HG03460 (cell line): ENCODE measurements at regions not wholly inside any gene's neighbourhood (a gene's known extent, or its start where the extent isn't known, plus 50 kb on each side); places are given as distances from the start of the nearest gene placed in this dataset.
A peak's percentile ranks its signal among the peaks of the same experiment; 100 is the strongest.
"Not testable (repeated sequence)": the region's sequence is repeated elsewhere in the genome, so short reads cannot be mapped to it uniquely, and the experiment has no call there.

Experiments
- ATAC-seq: cut with Tn5 transposase; IDR thresholded peaks from one replicate; pipeline ENCODE4 v1.9.1; 2021; ENCODE audit not compliant: unreplicated experiment

- ATAC-seq: no peak
These were observed 789.1 kb upstream of the HS3ST5 start for GRCh38 chr6:115131709-115132490.

DNA sequence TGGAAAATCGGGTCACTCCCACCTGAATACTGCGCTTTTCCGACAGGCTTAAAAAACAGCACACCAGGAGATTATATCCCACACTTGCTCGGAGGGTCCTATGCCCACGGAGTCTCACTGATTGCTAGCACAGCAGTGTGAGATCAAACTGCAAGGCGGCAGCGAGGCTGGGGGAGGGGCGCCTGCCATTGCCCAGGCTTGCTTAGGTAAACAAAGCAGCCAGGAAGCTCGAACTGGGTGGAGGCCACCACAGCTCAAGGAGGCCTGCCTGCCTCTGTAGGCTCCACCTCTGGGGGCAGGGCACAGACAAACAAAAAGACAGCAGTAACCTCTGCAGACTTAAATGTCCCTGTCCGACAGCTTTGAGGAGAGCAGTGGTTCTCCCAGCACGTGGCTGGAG is 778.7 kb upstream of the HS3ST5 start:
- ATAC-seq: not testable (repeated sequence)

DNA sequence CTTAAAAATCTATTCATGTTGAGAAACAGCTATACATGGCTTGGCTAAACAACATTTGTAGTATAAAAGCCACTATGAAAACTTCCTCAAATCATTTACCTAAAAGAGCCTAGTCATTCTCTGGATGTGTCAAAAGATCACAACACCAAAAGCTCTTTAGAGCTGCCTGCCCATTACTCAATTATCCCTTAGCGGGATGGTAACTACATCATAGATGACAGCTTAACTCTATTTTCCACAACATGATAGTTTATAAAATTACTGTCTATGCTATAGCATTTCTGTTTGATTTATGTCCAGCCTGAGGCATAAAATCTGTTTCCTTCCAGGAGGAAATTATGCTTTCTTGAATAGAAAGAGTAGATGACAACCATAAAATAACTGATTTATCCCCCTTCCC is 777.6 kb upstream of the HS3ST5 start:
- ATAC-seq: no peak

GRCh38 chr6:115091461-115091860 is 748.6 kb upstream of the HS3ST5 start:
- ATAC-seq: no peak

- no peak for ATAC-seq
These were observed 735.7 kb upstream of the HS3ST5 start for GRCh38 chr6:115078555-115078954.

GRCh38 chr6:115071962-115072361 is 729.1 kb upstream of the HS3ST5 start:
- no peak for ATAC-seq

DNA sequence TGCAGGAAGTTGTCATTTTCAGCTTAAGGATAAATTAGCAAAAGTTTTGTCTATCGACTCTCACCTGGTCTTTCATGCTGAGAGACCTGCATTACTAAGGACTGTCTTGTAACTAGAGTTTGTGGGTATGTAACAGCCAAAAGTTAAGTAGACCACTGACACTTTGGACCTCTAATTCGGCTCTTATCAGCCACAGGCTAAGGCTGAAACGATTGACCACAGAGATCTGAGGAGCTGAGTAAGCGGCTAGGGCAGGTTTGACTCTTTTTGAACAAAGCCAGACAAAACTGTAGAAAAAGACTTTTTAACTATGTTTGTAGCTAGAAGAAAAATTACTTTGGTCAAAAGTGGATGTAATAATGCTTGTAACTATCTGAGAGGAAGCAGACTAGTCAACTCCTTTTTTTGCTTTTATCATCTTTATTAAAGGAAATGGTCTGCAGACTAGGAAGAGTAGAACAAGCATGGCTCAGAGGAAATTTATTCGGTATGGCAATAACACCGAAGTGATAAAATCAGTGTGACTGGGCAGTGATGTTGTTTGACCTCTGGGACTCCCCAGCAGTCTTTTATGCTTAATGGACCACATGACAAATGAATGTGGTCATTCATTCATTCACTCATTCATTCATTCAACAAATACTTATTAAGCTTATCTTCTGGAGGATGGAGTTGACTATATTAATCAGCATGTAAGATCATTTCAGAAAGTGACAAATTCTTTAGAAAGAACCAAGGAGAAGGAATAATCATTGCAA is 725.0 kb upstream of the HS3ST5 start:
- no peak for ATAC-seq

GRCh38 chr6:115064680-115065079 is 721.9 kb upstream of the HS3ST5 start:
- no peak for ATAC-seq

DNA sequence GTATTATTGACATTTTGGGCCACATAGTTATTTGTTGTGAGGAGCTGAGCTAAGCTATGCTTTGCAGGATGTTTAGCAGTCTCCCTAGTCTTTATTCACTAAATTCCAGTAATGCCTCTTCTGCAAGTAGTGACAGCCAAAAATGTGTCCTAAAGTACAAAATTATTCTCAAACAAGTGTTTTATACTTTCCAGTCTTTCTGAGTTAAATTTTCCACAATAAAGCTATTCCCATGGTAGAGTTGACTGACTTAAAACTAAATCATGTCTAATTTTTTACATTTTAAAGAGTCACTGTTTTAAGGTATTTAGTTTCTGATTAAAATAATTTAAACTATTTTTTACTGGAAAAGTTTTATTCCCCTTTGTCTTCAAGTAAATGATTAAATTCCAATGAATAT is 717.8 kb upstream of the HS3ST5 start:
- ATAC-seq: no peak

- ATAC-seq: peak; percentile 86
These were observed 715.8 kb upstream of the HS3ST5 start for GRCh38 chr6:115058414-115059211.

DNA sequence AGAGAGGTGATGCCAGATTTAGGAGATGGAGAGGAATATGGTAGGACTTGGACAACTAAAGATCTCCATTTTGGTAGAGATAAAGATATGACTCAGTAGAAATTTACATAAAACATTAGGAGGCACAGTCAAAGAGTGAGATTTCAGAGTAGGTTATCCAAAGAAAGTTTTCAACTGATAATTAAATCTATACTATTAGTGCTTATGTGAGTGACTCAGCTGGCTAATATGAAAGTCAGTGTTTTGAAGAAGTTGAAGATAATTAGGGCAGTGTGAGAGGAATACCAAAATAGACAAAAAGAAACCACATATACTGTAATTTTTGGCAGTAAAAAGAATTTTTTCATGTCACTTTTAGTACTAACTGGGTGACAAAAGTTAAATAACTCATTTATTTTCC is 712.8 kb upstream of the HS3ST5 start:
- ATAC-seq: no peak

DNA sequence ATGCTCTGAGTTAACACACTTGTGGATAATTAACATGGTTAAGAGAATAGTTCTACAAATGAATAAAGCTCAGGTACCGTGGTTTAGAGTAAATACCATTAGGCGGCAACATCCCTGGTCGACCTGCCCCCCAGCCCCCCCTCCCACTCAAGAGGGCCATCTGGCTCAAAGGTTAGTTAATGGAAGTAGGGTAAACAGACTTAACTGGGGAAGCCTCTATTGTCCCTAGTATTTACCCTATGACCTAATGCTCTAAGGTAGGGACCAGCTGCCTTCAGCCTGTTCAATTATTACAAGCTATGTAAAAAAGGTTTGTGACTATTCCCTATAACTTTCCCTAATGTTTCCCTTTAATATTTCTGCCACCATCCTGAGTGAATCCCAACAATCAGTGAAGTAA is 711.4 kb upstream of the HS3ST5 start:
- ATAC-seq: not testable (repeated sequence)

DNA sequence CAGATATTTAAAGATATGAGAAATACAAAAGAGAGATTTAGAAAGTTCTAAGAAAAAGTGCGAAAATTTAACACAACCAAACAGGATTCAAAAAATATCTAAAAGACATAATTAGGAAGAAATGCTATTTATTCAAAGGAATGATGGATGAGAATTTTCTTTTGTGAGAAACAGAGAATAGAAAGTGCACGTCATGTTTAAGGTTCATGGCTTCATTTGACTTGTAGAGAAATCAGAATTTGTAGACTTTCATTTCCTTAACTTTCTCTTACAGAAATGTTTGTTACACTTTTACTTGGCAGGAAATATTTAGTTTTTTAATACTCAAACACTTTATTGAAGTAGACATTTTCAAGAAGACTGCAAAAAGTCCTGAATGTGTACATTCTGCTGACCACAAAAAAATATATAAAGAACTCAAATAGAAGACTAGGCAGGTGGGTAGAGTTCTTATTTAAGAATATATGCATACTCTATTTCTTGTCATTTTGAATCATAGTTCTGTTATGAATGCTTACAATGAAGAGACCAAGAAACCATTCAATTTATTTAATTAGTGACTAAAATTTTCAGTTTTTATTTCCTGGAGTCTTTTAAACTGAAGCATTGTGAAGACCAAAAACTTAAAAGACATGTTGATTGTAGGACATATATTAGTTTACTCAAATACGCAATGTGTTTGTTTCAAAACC is 710.5 kb upstream of the HS3ST5 start:
- no peak for ATAC-seq

GRCh38 chr6:115016593-115016992 is 673.8 kb upstream of the HS3ST5 start:
- no peak for ATAC-seq

GRCh38 chr6:115004982-115005381 is 662.2 kb upstream of the HS3ST5 start:
- no peak for ATAC-seq

GRCh38 chr6:115004204-115004603 is 661.4 kb upstream of the HS3ST5 start:
- no peak for ATAC-seq

GRCh38 chr6:115001731-115002350 is 659.0 kb upstream of the HS3ST5 start:
- no peak for ATAC-seq

DNA sequence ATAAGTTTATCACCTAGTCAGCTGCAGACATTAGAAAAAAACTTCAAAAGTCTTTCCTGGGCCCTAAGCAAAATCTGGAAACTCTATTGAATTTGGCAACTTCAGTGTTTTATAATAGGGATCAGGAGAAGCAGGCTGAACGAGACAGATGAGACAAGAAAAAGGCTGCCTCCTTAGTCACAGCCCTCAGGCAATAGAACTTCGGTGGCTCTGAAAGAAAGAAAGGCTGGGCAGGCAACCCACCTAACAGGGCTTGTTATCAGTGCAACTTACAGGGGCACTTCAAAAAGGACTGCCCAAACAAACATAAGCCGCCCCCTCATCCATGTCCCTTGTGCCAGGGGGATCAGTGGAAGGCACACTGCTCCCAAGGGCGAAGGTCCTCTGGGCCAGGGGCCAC is 657.9 kb upstream of the HS3ST5 start:
- no peak for ATAC-seq

GRCh38 chr6:114998492-114998891 is 655.7 kb upstream of the HS3ST5 start:
- no peak for ATAC-seq

- peak; percentile 70 for ATAC-seq
These were observed 655.0 kb upstream of the HS3ST5 start for GRCh38 chr6:114997813-114998292.
